ELR (cell line): ENCODE measurements at regions not wholly inside any gene's neighbourhood (a gene's known extent, or its start where the extent isn't known, plus 50 kb on each side); places are given as distances from the start of the nearest gene placed in this dataset.
A peak's percentile ranks its signal among the peaks of the same experiment; 100 is the strongest.

Experiments
- DNase-seq: peaks from one replicate; pipeline ENCODE4 v3.0.0-alpha.2; 2015; ENCODE audit warnings: low read depth

- no peak for DNase-seq
Observed at GRCh38 chr3:80055306-80055705, 287.5 kb upstream of the ROBO1 start.

- DNase-seq, result no peak
Observed at GRCh38 chr3:80052271-80052670, 284.5 kb upstream of the ROBO1 start.

GRCh38 chr3:80051602-80051962, 283.8 kb upstream of the ROBO1 start:
- DNase-seq, result no peak

GRCh38 chr3:80050826-80051601, 283.2 kb upstream of the ROBO1 start:
- DNase-seq, result no peak

GRCh38 chr3:80043226-80043625, 275.4 kb upstream of the ROBO1 start:
- DNase-seq, result no peak

GRCh38 chr3:80040067-80040466, 272.3 kb upstream of the ROBO1 start:
- no peak for DNase-seq

- DNase-seq, result no peak
Observed at GRCh38 chr3:80036176-80036575, 268.4 kb upstream of the ROBO1 start.

- DNase-seq, result no peak
Observed at GRCh38 chr3:80035021-80035420, 267.2 kb upstream of the ROBO1 start.

- DNase-seq, result no peak
Observed at GRCh38 chr3:80023010-80023409, 255.2 kb upstream of the ROBO1 start.

- peak; percentile 55 for DNase-seq
Observed at GRCh38 chr3:80018375-80018774, 250.6 kb upstream of the ROBO1 start.

- DNase-seq, result peak; percentile 11
Observed at GRCh38 chr3:80017369-80017768, 249.6 kb upstream of the ROBO1 start.

GRCh38 chr3:80014576-80014975, 246.8 kb upstream of the ROBO1 start:
- DNase-seq, result peak; percentile 10

- no peak for DNase-seq
Observed at GRCh38 chr3:80010021-80010571, 242.3 kb upstream of the ROBO1 start.

GRCh38 chr3:80007522-80007921, 239.7 kb upstream of the ROBO1 start:
- DNase-seq, result no peak

GRCh38 chr3:80006315-80006714, 238.5 kb upstream of the ROBO1 start:
- DNase-seq, result no peak

GRCh38 chr3:80000022-80000421, 232.2 kb upstream of the ROBO1 start:
- DNase-seq, result peak; percentile 18

- DNase-seq, result no peak
Observed at GRCh38 chr3:79994397-79994796, 226.6 kb upstream of the ROBO1 start.

GRCh38 chr3:79986338-79986737, 218.5 kb upstream of the ROBO1 start:
- no peak for DNase-seq

- no peak for DNase-seq
Observed at GRCh38 chr3:79985816-79986215, 218.0 kb upstream of the ROBO1 start.

- no peak for DNase-seq
Observed at GRCh38 chr3:79983118-79983517, 215.3 kb upstream of the ROBO1 start.

GRCh38 chr3:79979990-79980389, 212.2 kb upstream of the ROBO1 start:
- DNase-seq, result no peak

GRCh38 chr3:79976466-79976865, 208.7 kb upstream of the ROBO1 start:
- no peak for DNase-seq

GRCh38 chr3:79973917-79974595, 206.3 kb upstream of the ROBO1 start:
- DNase-seq, result no peak
